ENCODE measurements at regions not wholly inside any gene's neighbourhood (a gene's known extent, or its start where the extent isn't known, plus 50 kb on each side); places are given as distances from the start of the nearest gene placed in this dataset.

DNA sequence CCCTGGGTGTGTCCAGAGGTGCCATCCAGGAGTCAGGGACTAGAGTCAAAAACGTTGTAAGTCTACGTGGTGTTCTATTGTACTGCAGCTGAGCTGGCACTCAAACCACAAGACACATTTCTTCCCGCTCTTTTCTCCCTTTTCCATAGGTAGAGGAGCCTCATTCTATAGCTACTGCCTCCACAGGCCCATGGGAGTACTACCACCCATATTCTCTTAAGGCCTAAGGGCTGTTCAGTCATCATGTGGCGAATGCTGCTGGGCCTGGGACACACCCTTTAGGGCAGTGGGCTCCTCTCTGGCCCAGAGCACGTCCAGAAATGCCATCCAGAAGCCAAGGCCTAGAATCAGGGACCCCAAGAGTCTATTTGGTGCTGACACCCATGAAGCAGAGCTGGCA, 1271.7 kb downstream of the CNTNAP5 start:
- TF ChIP-seq MAFK (IDR thresholded peaks at IDR 0.05; ENCODE audit: low read depth, low read length) (no peak), POLR2A (IDR thresholded peaks at IDR 0.05; ENCODE audit: low read depth, low read length) (no peak), CEBPB (IDR thresholded peaks at IDR 0.05; ENCODE audit: low read depth, low read length) (no peak)
- TF ChIP-seq, protein P1, sequence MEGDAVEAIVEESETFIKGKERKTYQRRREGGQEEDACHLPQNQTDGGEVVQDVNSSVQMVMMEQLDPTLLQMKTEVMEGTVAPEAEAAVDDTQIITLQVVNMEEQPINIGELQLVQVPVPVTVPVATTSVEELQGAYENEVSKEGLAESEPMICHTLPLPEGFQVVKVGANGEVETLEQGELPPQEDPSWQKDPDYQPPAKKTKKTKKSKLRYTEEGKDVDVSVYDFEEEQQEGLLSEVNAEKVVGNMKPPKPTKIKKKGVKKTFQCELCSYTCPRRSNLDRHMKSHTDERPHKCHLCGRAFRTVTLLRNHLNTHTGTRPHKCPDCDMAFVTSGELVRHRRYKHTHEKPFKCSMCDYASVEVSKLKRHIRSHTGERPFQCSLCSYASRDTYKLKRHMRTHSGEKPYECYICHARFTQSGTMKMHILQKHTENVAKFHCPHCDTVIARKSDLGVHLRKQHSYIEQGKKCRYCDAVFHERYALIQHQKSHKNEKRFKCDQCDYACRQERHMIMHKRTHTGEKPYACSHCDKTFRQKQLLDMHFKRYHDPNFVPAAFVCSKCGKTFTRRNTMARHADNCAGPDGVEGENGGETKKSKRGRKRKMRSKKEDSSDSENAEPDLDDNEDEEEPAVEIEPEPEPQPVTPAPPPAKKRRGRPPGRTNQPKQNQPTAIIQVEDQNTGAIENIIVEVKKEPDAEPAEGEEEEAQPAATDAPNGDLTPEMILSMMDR (conservative IDR thresholded peaks at IDR 0.05; ENCODE audit: low read depth, low read length), result no peak

All from IMR-90 (cell line).